Panc1 (cell line): ENCODE measurements at regions not wholly inside any gene's neighbourhood (a gene's known extent, or its start where the extent isn't known, plus 50 kb on each side); places are given as distances from the start of the nearest gene placed in this dataset.

Experiments used
- ATAC-seq: fragments of 200-7000 bp; cut with Tn5 transposase; 2 replicates; pipeline ENCODE4 v1.9.1; 2020; ENCODE audit warnings: mild to moderate bottlenecking, moderate library complexity
- BruUV-seq: library from RNA; stranded (reverse); fragments of 400-500 nt; replicated peaks from 2 replicates; lab custom pipeline; 2021; lab: Mats Ljungman, UMichigan
- CTCF ChIA-PET: fragments of 300-600 bp; sonication (Branson Sonifier 250); formaldehyde crosslinking; loops from one replicate; lab custom pipeline; 2022; ENCODE audit warnings: antibody characterized with exemption; lab: Charles Lee
- POLR2A ChIA-PET: fragments of 300-600 bp; sonication (Branson Sonifier 250); formaldehyde crosslinking; loops from one replicate; lab custom pipeline; 2022; ENCODE audit warnings: antibody characterized with exemption; lab: Charles Lee
- DNase-seq: peaks from one replicate; pipeline ENCODE4 v3.0.0-alpha.2; 2010; ENCODE audit warnings: low read depth, low spot score
- H3K27ac ChIP-seq: 2 replicates; pipeline ENCODE4 v1.5.1; 2011; ENCODE audit warnings: mild to moderate bottlenecking, low read length, inconsistent platforms
- H3K27me3 ChIP-seq: fragments of 200-500 bp; sonication (Bioruptor generic); 2 replicates; pipeline ENCODE4 v1.6.0; 2014; ENCODE audit warnings: low read length, inconsistent platforms; ENCODE audit not compliant: control insufficient read depth, insufficient read depth
- H3K36me3 ChIP-seq: fragments of 200-500 bp; sonication (Bioruptor generic); 2 replicates; pipeline ENCODE4 v1.5.1; 2014; ENCODE audit warnings: inconsistent platforms, mild to moderate bottlenecking, low read length, moderate library complexity; ENCODE audit not compliant: control insufficient read depth, insufficient read depth
- H3K4me1 ChIP-seq: 2 replicates; pipeline ENCODE4 v1.5.1; 2011; ENCODE audit warnings: inconsistent platforms, mild to moderate bottlenecking, low read length, moderate library complexity; ENCODE audit not compliant: control insufficient read depth, insufficient read depth
- H3K4me3 ChIP-seq, 2 experiments: 2 replicates each; pipeline ENCODE4 v1.5.1; 2011 to 2012; ENCODE audit warnings: low read depth in 2 of 2, low read length in 2 of 2, mild to moderate bottlenecking in 2 of 2, inconsistent platforms in 1 of 2, moderate library complexity in 1 of 2
- H3K9me3 ChIP-seq: fragments of 200-500 bp; sonication (Bioruptor generic); 2 replicates; pipeline ENCODE4 v1.5.1; 2014; ENCODE audit warnings: low read depth, mild to moderate bottlenecking, inconsistent platforms, low read length, moderate library complexity; ENCODE audit not compliant: control insufficient read depth, insufficient read depth
- CTCF ChIP-seq: fragments of 450-650 bp; IDR thresholded peaks from 2 replicates; pipeline ENCODE4 v1.5.1; 2017; ENCODE audit warnings: mild to moderate bottlenecking
- POLR2AphosphoS5 ChIP-seq: IDR thresholded peaks from 2 replicates; pipeline ENCODE4 v1.6.1; 2012; ENCODE audit warnings: mild to moderate bottlenecking, low read depth, low read length, moderate library complexity
- REST ChIP-seq, 2 experiments: IDR thresholded peaks; 2 replicates each; pipeline ENCODE4 v1.6.1; 2011 to 2012; ENCODE audit warnings: low read depth in 2 of 2, control low read depth in 1 of 2, low read length in 1 of 2, mild to moderate bottlenecking in 1 of 2, moderate library complexity in 1 of 2; ENCODE audit not compliant: insufficient read depth in 1 of 2
- SIN3A ChIP-seq: IDR thresholded peaks from 2 replicates; pipeline ENCODE4 v1.6.1; 2012; ENCODE audit warnings: low read depth, mild to moderate bottlenecking, low read length, moderate library complexity, borderline replicate concordance; ENCODE audit not compliant: insufficient read depth
- TCF7L2 ChIP-seq: IDR thresholded peaks from 2 replicates; pipeline ENCODE4 v1.6.1; 2011; ENCODE audit warnings: mild to moderate bottlenecking, low read depth, low read length, inconsistent platforms
- in situ Hi-C: cut with HindIII; loops from 2 replicates; pipeline ENCODE4 v1.10.0; 2016; ENCODE audit warnings: low sequenced_read_pairs, low pct_unique_long_range_greater_than_20kb
- intact Hi-C: fragments of 100-400 bp; cut with micrococcal nuclease; formaldehyde crosslinking; loops from one replicate; pipeline ENCODE4 v1.10.0; 2022; ENCODE audit not compliant: unreplicated experiment

GRCh38 chr1:55646181-55646580 is 431.0 kb upstream of the USP24 start:
- ChIA-PET POLR2A (no interaction called here), CTCF (no interaction called here)
- TF ChIP-seq POLR2AphosphoS5 (no peak), CTCF (no peak), TCF7L2 (no peak), SIN3A (no peak), REST (IDR thresholded peaks at IDR 0.05; ENCODE audit: insufficient read depth in 1 of 2, low read depth in 2 of 2, low read length in 1 of 2) (no peak)
- H3K9me3 ChIP-seq: no peaks in the 10 kb centered on the region
- intact Hi-C loops: no loop called here
- BruUV-seq: no TSS peak
- H3K4me3 ChIP-seq: no peak overlapping the region
- in situ Hi-C loops: no loop called here
- DNase-seq (no peak), ATAC-seq (no peak)
- no peaks in the 10 kb centered on the region for H3K27me3 ChIP-seq
- H3K27ac ChIP-seq: no peak overlapping the region
- H3K4me1 ChIP-seq: no peaks in the 10 kb centered on the region
- H3K36me3 ChIP-seq: no peaks in the 10 kb centered on the region

- H3K4me1 ChIP-seq: no peaks in the 10 kb centered on the region
- H3K27me3 ChIP-seq: no peaks in the 10 kb centered on the region
- H3K36me3 ChIP-seq: no peaks in the 10 kb centered on the region
- no peak overlapping the region for H3K27ac ChIP-seq
- ATAC-seq (no peak), DNase-seq (no peak)
- ChIA-PET CTCF (no interaction called here), POLR2A (no interaction called here)
- no TSS peak for BruUV-seq
- intact Hi-C loops (no loop called here), in situ Hi-C loops (no loop called here)
- TF ChIP-seq REST (IDR thresholded peaks at IDR 0.05; ENCODE audit: insufficient read depth in 1 of 2, low read depth in 2 of 2, low read length in 1 of 2) (no peak), SIN3A (no peak)
- H3K9me3 ChIP-seq: no peaks in the 10 kb centered on the region
- H3K4me3 ChIP-seq: no peak overlapping the region
These were observed 430.1 kb upstream of the USP24 start for GRCh38 chr1:55645270-55645669.
